HL-60 (cell line): ENCODE measurements at regions not wholly inside any gene's neighbourhood (a gene's known extent, or its start where the extent isn't known, plus 50 kb on each side); places are given as distances from the start of the nearest gene placed in this dataset.

Experiments
- CTCF ChIP-seq: IDR thresholded peaks from one replicate; pipeline ENCODE4 v1.5.1; 2011; ENCODE audit warnings: low read length, control low read depth, inconsistent platforms; ENCODE audit not compliant: insufficient read depth
- GABPA ChIP-seq: IDR thresholded peaks from 2 replicates; pipeline ENCODE4 v1.6.1; 2012; ENCODE audit warnings: low read depth
- POLR2AphosphoS5 ChIP-seq: IDR thresholded peaks from 2 replicates; pipeline ENCODE4 v1.6.1; 2012; ENCODE audit warnings: low read depth
- REST ChIP-seq: IDR thresholded peaks from 2 replicates; pipeline ENCODE4 v1.6.1; 2012; ENCODE audit warnings: low read depth; ENCODE audit not compliant: insufficient replicate concordance
- SPI1 ChIP-seq: IDR thresholded peaks from 2 replicates; pipeline ENCODE4 v1.6.1; 2012; ENCODE audit warnings: low read depth, mild to moderate bottlenecking, borderline replicate concordance

DNA sequence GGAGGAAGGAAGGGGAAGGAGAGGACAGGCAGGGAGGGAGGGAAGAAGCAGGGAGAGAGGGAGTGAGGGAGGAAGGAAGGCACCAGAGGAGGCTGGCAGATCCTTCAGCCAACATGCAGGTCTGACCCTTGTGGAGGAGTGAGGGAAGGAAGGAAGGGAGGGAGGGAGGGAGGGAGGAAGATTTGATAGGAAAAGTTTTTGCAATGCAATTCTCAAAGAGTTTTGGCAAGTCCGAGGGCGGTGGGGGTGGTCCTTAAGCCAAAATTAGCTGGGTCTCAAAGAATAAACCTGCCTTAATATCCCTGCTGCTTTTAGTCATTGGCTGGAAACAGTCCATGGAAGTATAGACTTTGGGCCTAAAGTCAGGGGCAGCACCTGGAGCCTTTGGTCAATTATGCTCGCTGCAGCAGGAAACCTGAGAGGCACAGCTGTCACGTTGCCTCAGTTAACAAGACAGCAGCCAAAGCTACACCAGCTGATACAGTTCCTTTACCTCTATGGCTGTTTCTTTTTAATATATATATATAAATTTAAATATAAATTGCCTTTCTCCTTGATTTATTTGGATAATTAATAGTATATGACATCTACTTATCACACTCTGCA, 115.7 kb upstream of the RALGAPA2 start:
- no peak for TF ChIP-seq CTCF
- TF ChIP-seq REST, result no peak
- TF ChIP-seq SPI1, result no peak
- TF ChIP-seq GABPA, result no peak
- no peak for TF ChIP-seq POLR2AphosphoS5
